Left lung (tissue), 4 donors: ENCODE measurements at regions not wholly inside any gene's neighbourhood (a gene's known extent, or its start where the extent isn't known, plus 50 kb on each side); places are given as distances from the start of the nearest gene placed in this dataset.
"Not testable (repeated sequence)": the region's sequence is repeated elsewhere in the genome, so short reads cannot be mapped to it uniquely, and the experiment has no call there.

Source experiments
- ATAC-seq: fragments of 200-7000 bp; cut with Tn5 transposase; one replicate; pipeline ENCODE4 v1.9.1; 2020; ENCODE audit warnings: moderate library complexity
- DNase-seq, 4 donors: peaks; one replicate each; pipeline ENCODE4 v3.0.0-alpha.2; 2013 to 2020
- H3K27ac ChIP-seq, 2 donors: fragments of 200-600 bp; sonication (generic) in 1 of 2; one replicate each; pipeline versions ENCODE4 v1.5.0 to v1.8.0; 2020 to 2021
- H3K27me3 ChIP-seq, 2 donors: fragments of 200-600 bp; sonication (generic) in 1 of 2; one replicate each; pipeline versions ENCODE4 v1.5.0 to v1.8.0; 2020 to 2021
- H3K36me3 ChIP-seq, 2 donors: fragments of 200-600 bp; sonication (generic) in 1 of 2; one replicate each; pipeline versions ENCODE4 v1.5.0 to v1.8.0; 2020 to 2021
- H3K4me1 ChIP-seq, 2 donors: fragments of 200-600 bp; one replicate each; pipeline ENCODE4 v1.8.0; 2021
- H3K4me3 ChIP-seq, 2 donors: fragments of 200-600 bp; sonication (generic) in 1 of 2; one replicate each; pipeline versions ENCODE4 v1.5.0 to v1.8.0; 2020 to 2021; ENCODE audit warnings: mild to moderate bottlenecking in 1 of 2
- H3K9me3 ChIP-seq, 2 donors: fragments of 200-600 bp; sonication (generic) in 1 of 2; one replicate each; pipeline versions ENCODE4 v1.5.0 to v1.8.0; 2020 to 2021
- CTCF ChIP-seq, 2 donors: fragments of 200-600 bp; sonication (generic) in 1 of 2; IDR thresholded peaks; one replicate each; pipeline versions ENCODE4 v1.5.0 to v1.8.0; 2021; ENCODE audit warnings: antibody characterized with exemption in 2 of 2
- intact Hi-C, 2 donors: fragments of 100-400 bp; cut with DNase I; formaldehyde crosslinking; loops; one replicate each; pipeline versions ENCODE4 v1.11.2 to v1.14.2; 2022
- donor health status: DM: no; HTN: yes; CAD: no.
- donor health status: DM: no; HTN: no; CAD: no.

- Histone ChIP-seq H3K4me3 (no peak overlapping the region), H3K9me3 (peaks cover 0 to 11% of the 10 kb centered on the region in 2 donors), H3K27me3 (no peaks in the 10 kb centered on the region), H3K27ac (no peak overlapping the region), H3K36me3 (no peaks in the 10 kb centered on the region), H3K4me1 (no peaks in the 10 kb centered on the region)
- ATAC-seq (no peak), DNase-seq (no peak)
- intact Hi-C loops: no loop called here
- no peak for TF ChIP-seq CTCF (IDR thresholded peaks at IDR 0.05)
These were observed 187.9 kb upstream of the SMIM30 start for GRCh38 chr7:113306302-113306701.

- Histone ChIP-seq H3K4me3 (no peak overlapping the region), H3K4me1 (no peaks in the 10 kb centered on the region), H3K27ac (no peak overlapping the region), H3K27me3 (no peaks in the 10 kb centered on the region), H3K9me3 (peaks cover 0 to 11% of the 10 kb centered on the region in 2 donors), H3K36me3 (no peaks in the 10 kb centered on the region)
- DNase-seq (no peak), ATAC-seq (no peak)
- intact Hi-C loops: no loop called here
- TF ChIP-seq CTCF (IDR thresholded peaks at IDR 0.05): no peak
These were observed 185.8 kb upstream of the SMIM30 start for GRCh38 chr7:113304104-113304503.

GRCh38 chr7:113303388-113303787 is 185.0 kb upstream of the SMIM30 start:
- H3K4me3 ChIP-seq, H3K4me1 ChIP-seq, H3K27ac ChIP-seq, H3K36me3 ChIP-seq, ATAC-seq, intact Hi-C loops, H3K27me3 ChIP-seq, DNase-seq: not testable (repeated sequence)
- H3K9me3 ChIP-seq: peaks cover 0 to 11% of the 10 kb centered on the region in 2 donors

DNA sequence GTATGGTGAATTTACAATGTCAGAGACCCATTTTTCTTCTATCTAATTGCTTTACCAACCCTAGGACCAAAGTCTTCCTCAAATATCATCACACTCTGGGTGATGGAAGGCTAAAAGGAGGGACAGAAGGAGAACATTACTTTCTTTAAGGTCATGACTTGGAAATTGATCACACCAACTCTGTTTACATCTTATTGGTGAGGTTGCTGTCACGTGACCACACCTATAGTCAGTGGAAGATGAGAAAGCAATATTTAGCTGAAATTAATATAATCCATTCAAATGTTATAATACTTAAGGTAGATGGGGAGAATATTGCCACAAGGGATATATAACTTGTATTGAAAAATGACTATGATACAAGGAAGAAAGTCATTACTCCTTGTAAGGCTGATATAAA is 183.6 kb upstream of the SMIM30 start:
- no peak overlapping the region for H3K27ac ChIP-seq
- intact Hi-C loops: no loop called here
- H3K36me3 ChIP-seq: no peaks in the 10 kb centered on the region
- ATAC-seq: no peak
- DNase-seq: no peak
- peaks cover 0 to 6% of the 10 kb centered on the region in 2 donors for H3K9me3 ChIP-seq
- no peak overlapping the region for H3K4me3 ChIP-seq
- no peaks in the 10 kb centered on the region for H3K4me1 ChIP-seq
- no peaks in the 10 kb centered on the region for H3K27me3 ChIP-seq
- TF ChIP-seq CTCF (IDR thresholded peaks at IDR 0.05): no peak

- intact Hi-C loops: no loop called here
- Histone ChIP-seq H3K4me3 (no peak overlapping the region), H3K4me1 (no peaks in the 10 kb centered on the region)
These were observed 182.8 kb upstream of the SMIM30 start for GRCh38 chr7:113301141-113301540.

More at GRCh38 chr7:113301141-113301540, 182.8 kb upstream of the SMIM30 start:
- peaks cover 0 to 6% of the 10 kb centered on the region in 2 donors for H3K9me3 ChIP-seq
- H3K36me3 ChIP-seq: no peaks in the 10 kb centered on the region
- DNase-seq (no peak), ATAC-seq (no peak)
- H3K27me3 ChIP-seq: no peaks in the 10 kb centered on the region
- TF ChIP-seq CTCF (IDR thresholded peaks at IDR 0.05): no peak
- no peak overlapping the region for H3K27ac ChIP-seq
